Prostate gland (tissue), 2 donors: ENCODE measurements at regions not wholly inside any gene's neighbourhood (a gene's known extent, or its start where the extent isn't known, plus 50 kb on each side); places are given as distances from the start of the nearest gene placed in this dataset.

ENCODE experiments used
- DNase-seq: peaks from one replicate; pipeline ENCODE4 v3.0.0-alpha.2; 2019; ENCODE audit warnings: low spot score
- H3K27ac ChIP-seq, 2 donors: fragments of 200-600 bp; sonication (generic); 2 replicates each; pipeline ENCODE4 v1.5.1; 2017 to 2019
- H3K27me3 ChIP-seq: fragments of 200-600 bp; sonication (generic); replicated peaks from 2 replicates; pipeline ENCODE4 v1.5.1; 2019; ENCODE audit not compliant: insufficient read depth
- H3K36me3 ChIP-seq, 2 donors: fragments of 200-600 bp; sonication (generic); 1 replicate in 1 of 2; 2 replicates in 1 of 2; pipeline versions ENCODE4 v1.5.1 to v1.8.1; 2017 to 2019
- H3K4me1 ChIP-seq: fragments of 200-600 bp; sonication (generic); replicated peaks from 2 replicates; pipeline ENCODE4 v1.5.1; 2019
- H3K4me3 ChIP-seq, 2 donors: fragments of 200-600 bp; sonication (generic); 2 replicates each; pipeline ENCODE4 v1.5.1; 2017 to 2019
- H3K9me3 ChIP-seq: fragments of 200-600 bp; sonication (generic); 2 replicates; pipeline ENCODE4 v1.5.1; 2017
- POLR2A ChIP-seq: fragments of 450-650 bp; IDR thresholded peaks from one replicate; pipeline ENCODE4 v1.6.1; 2016; ENCODE audit warnings: antibody characterized with exemption, mild to moderate bottlenecking
- POLR2AphosphoS5 ChIP-seq: sonication (generic); formaldehyde crosslinking; IDR thresholded peaks from one replicate; pipeline ENCODE4 v1.6.1; 2017; ENCODE audit warnings: antibody characterized with exemption
- WGBS: methylation state at CpG from one replicate; pipeline ENCODE4 v1.1.5; 2018; 5-methylcytosine and 5-hydroxymethylcytosine counted together
- intact Hi-C: fragments of 100-400 bp; cut with DNase I; formaldehyde crosslinking; loops from one replicate; pipeline ENCODE4 v1.14.2; 2022
- TF ChIP-seq, protein P1 (sequence below), 4 experiments: fragments of 200-600 bp in 2 of 4; fragments of 450-650 bp in 2 of 4; sonication (generic) in 2 of 4; IDR thresholded peaks; 1 replicate in 3 of 4; 2 replicates in 1 of 4; pipeline ENCODE4 v1.5.1; 2016 to 2019; ENCODE audit warnings: antibody characterized with exemption in 4 of 4, mild to moderate bottlenecking in 2 of 4, moderate library complexity in 2 of 4

GRCh38 chr6:93059911-93060310 lies 359.4 kb downstream of the EPHA7 start:
- TF ChIP-seq, protein P1, sequence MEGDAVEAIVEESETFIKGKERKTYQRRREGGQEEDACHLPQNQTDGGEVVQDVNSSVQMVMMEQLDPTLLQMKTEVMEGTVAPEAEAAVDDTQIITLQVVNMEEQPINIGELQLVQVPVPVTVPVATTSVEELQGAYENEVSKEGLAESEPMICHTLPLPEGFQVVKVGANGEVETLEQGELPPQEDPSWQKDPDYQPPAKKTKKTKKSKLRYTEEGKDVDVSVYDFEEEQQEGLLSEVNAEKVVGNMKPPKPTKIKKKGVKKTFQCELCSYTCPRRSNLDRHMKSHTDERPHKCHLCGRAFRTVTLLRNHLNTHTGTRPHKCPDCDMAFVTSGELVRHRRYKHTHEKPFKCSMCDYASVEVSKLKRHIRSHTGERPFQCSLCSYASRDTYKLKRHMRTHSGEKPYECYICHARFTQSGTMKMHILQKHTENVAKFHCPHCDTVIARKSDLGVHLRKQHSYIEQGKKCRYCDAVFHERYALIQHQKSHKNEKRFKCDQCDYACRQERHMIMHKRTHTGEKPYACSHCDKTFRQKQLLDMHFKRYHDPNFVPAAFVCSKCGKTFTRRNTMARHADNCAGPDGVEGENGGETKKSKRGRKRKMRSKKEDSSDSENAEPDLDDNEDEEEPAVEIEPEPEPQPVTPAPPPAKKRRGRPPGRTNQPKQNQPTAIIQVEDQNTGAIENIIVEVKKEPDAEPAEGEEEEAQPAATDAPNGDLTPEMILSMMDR (IDR thresholded peaks at IDR 0.05) = no peak
- TF ChIP-seq POLR2AphosphoS5 (no peak), POLR2A (no peak)
- Histone ChIP-seq H3K36me3 (no peaks in the 10 kb centered on the region), H3K4me3 (no peak overlapping the region), H3K9me3 (no peaks in the 10 kb centered on the region), H3K27ac (no peak overlapping the region), H3K4me1 (no peaks in the 10 kb centered on the region), H3K27me3 (no peaks in the 10 kb centered on the region)
- no peak for DNase-seq
- 27% methylated on average over 3 of the region's 3 CpGs for WGBS
- intact Hi-C loops = no loop called here

GRCh38 chr6:93057584-93057983 lies 361.8 kb downstream of the EPHA7 start:
- intact Hi-C loops = no loop called here
- TF ChIP-seq POLR2A = no peak
- TF ChIP-seq, protein P1 (IDR thresholded peaks at IDR 0.05) = no peak
- no peak for TF ChIP-seq POLR2AphosphoS5
- H3K4me1 ChIP-seq = no peaks in the 10 kb centered on the region
- no peaks in the 10 kb centered on the region for H3K9me3 ChIP-seq
- H3K27ac ChIP-seq = no peak overlapping the region
- no peak for DNase-seq
- H3K27me3 ChIP-seq = no peaks in the 10 kb centered on the region
- H3K4me3 ChIP-seq = no peak overlapping the region
- no peaks in the 10 kb centered on the region for H3K36me3 ChIP-seq

DNA sequence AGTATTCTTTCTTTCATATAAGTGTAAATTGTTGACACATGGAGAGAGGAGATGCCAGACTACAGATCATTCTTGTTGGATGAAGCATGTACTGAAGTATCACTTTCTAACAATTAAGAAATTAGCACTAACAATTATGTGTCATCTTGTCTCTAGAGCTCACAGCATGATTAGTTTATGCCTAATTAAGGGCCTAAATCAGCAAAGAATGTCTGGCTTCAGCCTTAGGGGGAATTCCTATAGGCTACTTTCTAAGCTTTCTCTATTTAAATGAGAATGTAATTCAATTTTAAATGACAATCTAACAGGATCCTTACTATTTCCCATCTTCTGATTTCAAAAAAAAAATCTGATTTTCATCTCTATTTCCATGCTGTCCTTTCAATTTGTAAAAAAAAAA lies 371.0 kb downstream of the EPHA7 start:
- no peak overlapping the region for H3K4me3 ChIP-seq
- no peaks in the 10 kb centered on the region for H3K4me1 ChIP-seq
- no peaks in the 10 kb centered on the region for H3K27me3 ChIP-seq
- no peak overlapping the region for H3K27ac ChIP-seq
- no peaks in the 10 kb centered on the region for H3K36me3 ChIP-seq
- no peak for TF ChIP-seq POLR2AphosphoS5
- TF ChIP-seq POLR2A = no peak
- TF ChIP-seq, protein P1 (IDR thresholded peaks at IDR 0.05) = no peak
- H3K9me3 ChIP-seq = no peaks in the 10 kb centered on the region
- intact Hi-C loops = no loop called here
- no peak for DNase-seq

DNA sequence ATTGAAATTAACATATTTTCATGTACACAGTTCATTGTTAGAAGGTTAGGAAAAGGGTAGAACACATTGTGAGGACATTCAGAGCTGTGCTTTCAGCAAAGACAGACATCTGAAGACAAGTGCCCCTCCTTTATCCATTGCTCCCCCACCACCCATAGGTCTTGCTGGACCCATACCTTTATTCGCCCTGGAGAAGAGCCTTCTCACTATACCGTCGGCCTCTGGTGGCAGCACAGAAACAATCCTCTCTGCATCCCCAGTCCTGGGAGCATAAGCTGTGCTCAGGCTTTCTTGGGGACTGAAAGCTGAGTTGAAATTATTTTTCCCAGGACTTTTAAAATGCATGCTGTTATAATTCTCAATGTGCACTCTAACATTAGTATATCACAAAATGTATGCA lies 372.3 kb downstream of the EPHA7 start:
- H3K27ac ChIP-seq = no peak overlapping the region

DNA sequence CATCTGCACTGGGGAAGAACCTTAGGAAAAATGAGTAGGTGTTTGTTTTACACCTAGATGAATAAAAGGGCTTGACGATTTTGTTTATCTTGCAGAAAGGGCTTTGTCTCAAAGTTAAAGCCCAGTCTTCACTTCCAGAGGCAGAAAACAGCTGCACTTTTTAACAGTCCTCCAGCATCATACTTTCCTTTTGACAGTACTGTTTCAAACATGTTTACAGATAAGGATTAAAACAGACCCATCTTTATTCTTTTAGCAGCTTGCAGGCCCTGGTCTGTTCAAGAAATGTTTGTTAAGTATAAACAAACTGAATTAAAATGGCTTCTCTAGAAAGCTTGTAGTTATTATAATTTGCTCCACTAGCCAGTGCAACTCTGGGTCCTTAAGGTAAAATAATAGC lies 374.2 kb downstream of the EPHA7 start:
- Histone ChIP-seq H3K27me3 (no peaks in the 10 kb centered on the region), H3K36me3 (no peaks in the 10 kb centered on the region), H3K4me1 (no peaks in the 10 kb centered on the region), H3K9me3 (no peaks in the 10 kb centered on the region), H3K4me3 (no peak overlapping the region), H3K27ac (no peak overlapping the region)
- TF ChIP-seq POLR2A = no peak
- TF ChIP-seq, protein P1 (IDR thresholded peaks at IDR 0.05) = no peak
- no peak for TF ChIP-seq POLR2AphosphoS5
- 26% methylated on average over 1 of the region's 1 CpG for WGBS
- intact Hi-C loops = no loop called here
- DNase-seq = no peak

More for the DNA sequence above, 372.3 kb downstream of the EPHA7 start:
- WGBS = 94% methylated on average over 3 of the region's 3 CpGs
- Histone ChIP-seq H3K4me1 (no peaks in the 10 kb centered on the region), H3K4me3 (no peak overlapping the region), H3K9me3 (no peaks in the 10 kb centered on the region), H3K36me3 (no peaks in the 10 kb centered on the region), H3K27me3 (no peaks in the 10 kb centered on the region)
- no peak for DNase-seq
- no peak for TF ChIP-seq POLR2A
- TF ChIP-seq, protein P1 (IDR thresholded peaks at IDR 0.05) = no peak
- no peak for TF ChIP-seq POLR2AphosphoS5
- intact Hi-C loops = no loop called here
